Effector memory CD4-positive, alpha-beta T cell (primary cell): ENCODE measurements at regions not wholly inside any gene's neighbourhood (a gene's known extent, or its start where the extent isn't known, plus 50 kb on each side); places are given as distances from the start of the nearest gene placed in this dataset.

ENCODE experiments used
- DNase-seq, 3 donors: peaks; one replicate each; pipeline ENCODE4 v3.0.0-alpha.2; 2020
- H3K27ac ChIP-seq: 2 replicates; pipeline ENCODE4 v1.7.0; 2013; ENCODE audit warnings: mild to moderate bottlenecking, low read length, moderate library complexity; ENCODE audit not compliant: insufficient read depth, poor library complexity, severe bottlenecking
- H3K27me3 ChIP-seq: replicated peaks from 2 replicates; pipeline ENCODE4 v1.7.0; 2013; ENCODE audit warnings: mild to moderate bottlenecking, low read length; ENCODE audit not compliant: insufficient read depth, control insufficient read depth, poor library complexity, severe bottlenecking
- H3K36me3 ChIP-seq: 2 replicates; pipeline ENCODE4 v1.7.0; 2013; ENCODE audit warnings: mild to moderate bottlenecking, low read length, moderate library complexity; ENCODE audit not compliant: control insufficient read depth, insufficient read depth
- H3K4me1 ChIP-seq: 2 replicates; pipeline ENCODE4 v1.7.0; 2013; ENCODE audit warnings: low read length, mild to moderate bottlenecking; ENCODE audit not compliant: control insufficient read depth, insufficient read depth, poor library complexity, severe bottlenecking
- H3K4me3 ChIP-seq: 2 replicates; pipeline ENCODE4 v1.7.0; 2013; ENCODE audit warnings: low read length, low read depth, mild to moderate bottlenecking; ENCODE audit not compliant: insufficient read depth, poor library complexity, severe bottlenecking
- H3K9me3 ChIP-seq: 2 replicates; pipeline ENCODE4 v1.7.0; 2013; ENCODE audit warnings: mild to moderate bottlenecking, low read length, moderate library complexity; ENCODE audit not compliant: control insufficient read depth

- Histone ChIP-seq H3K4me3 (no peak overlapping the region), H3K36me3 (no peaks in the 10 kb centered on the region), H3K9me3 (no peaks in the 10 kb centered on the region), H3K27me3 (no peaks in the 10 kb centered on the region), H3K27ac (no peak overlapping the region), H3K4me1 (peaks cover 1% of the 10 kb centered on the region)
- no peak for DNase-seq
These were observed 310.7 kb upstream of the MYT1L start for GRCh38 chr2:2641541-2642410.

GRCh38 chr2:2640818-2641217 is 309.7 kb upstream of the MYT1L start:
- Histone ChIP-seq H3K4me3 (no peak overlapping the region), H3K27ac (no peak overlapping the region), H3K27me3 (no peaks in the 10 kb centered on the region), H3K9me3 (no peaks in the 10 kb centered on the region), H3K4me1 (no peaks in the 10 kb centered on the region), H3K36me3 (no peaks in the 10 kb centered on the region)
- no peak for DNase-seq

- no peaks in the 10 kb centered on the region for H3K27me3 ChIP-seq
- no peak for DNase-seq
- H3K4me3 ChIP-seq: no peak overlapping the region
- H3K27ac ChIP-seq: no peak overlapping the region
- no peaks in the 10 kb centered on the region for H3K4me1 ChIP-seq
- H3K36me3 ChIP-seq: no peaks in the 10 kb centered on the region
- H3K9me3 ChIP-seq: no peaks in the 10 kb centered on the region
These were observed 309.3 kb upstream of the MYT1L start for GRCh38 chr2:2640371-2640770.

- H3K4me1 ChIP-seq: no peaks in the 10 kb centered on the region
- no peak for DNase-seq
- no peak overlapping the region for H3K27ac ChIP-seq
These were observed 308.4 kb upstream of the MYT1L start for GRCh38 chr2:2639251-2640139.

GRCh38 chr2:2638547-2639220 is 307.6 kb upstream of the MYT1L start:
- H3K27ac ChIP-seq: no peak overlapping the region
- DNase-seq: no peak
- H3K27me3 ChIP-seq: no peaks in the 10 kb centered on the region
- no peak overlapping the region for H3K4me3 ChIP-seq
- H3K36me3 ChIP-seq: no peaks in the 10 kb centered on the region
- no peaks in the 10 kb centered on the region for H3K9me3 ChIP-seq
- no peaks in the 10 kb centered on the region for H3K4me1 ChIP-seq

More at GRCh38 chr2:2639251-2640139, 308.4 kb upstream of the MYT1L start:
- Histone ChIP-seq H3K27me3 (no peaks in the 10 kb centered on the region), H3K4me3 (no peak overlapping the region), H3K9me3 (no peaks in the 10 kb centered on the region), H3K36me3 (no peaks in the 10 kb centered on the region)

- Histone ChIP-seq H3K9me3 (no peaks in the 10 kb centered on the region), H3K4me1 (no peaks in the 10 kb centered on the region), H3K27ac (no peak overlapping the region), H3K36me3 (no peaks in the 10 kb centered on the region), H3K27me3 (no peaks in the 10 kb centered on the region), H3K4me3 (no peak overlapping the region)
- no peak for DNase-seq
These were observed 305.7 kb upstream of the MYT1L start for GRCh38 chr2:2636813-2637212.

GRCh38 chr2:2635025-2635528 is 304.0 kb upstream of the MYT1L start:
- no peak overlapping the region for H3K4me3 ChIP-seq
- DNase-seq: no peak
- H3K27me3 ChIP-seq: no peaks in the 10 kb centered on the region
- no peak overlapping the region for H3K27ac ChIP-seq
- no peaks in the 10 kb centered on the region for H3K4me1 ChIP-seq
- no peaks in the 10 kb centered on the region for H3K9me3 ChIP-seq
- no peaks in the 10 kb centered on the region for H3K36me3 ChIP-seq

- no peak overlapping the region for H3K27ac ChIP-seq
- H3K4me3 ChIP-seq: no peak overlapping the region
- DNase-seq: no peak
- H3K9me3 ChIP-seq: no peaks in the 10 kb centered on the region
- no peaks in the 10 kb centered on the region for H3K36me3 ChIP-seq
- no peaks in the 10 kb centered on the region for H3K27me3 ChIP-seq
- no peaks in the 10 kb centered on the region for H3K4me1 ChIP-seq
These were observed 301.9 kb upstream of the MYT1L start for GRCh38 chr2:2633017-2633416.

GRCh38 chr2:2623939-2624338 is 292.9 kb upstream of the MYT1L start:
- Histone ChIP-seq H3K36me3 (no peaks in the 10 kb centered on the region), H3K27ac (no peak overlapping the region), H3K9me3 (no peaks in the 10 kb centered on the region), H3K27me3 (no peaks in the 10 kb centered on the region), H3K4me1 (no peaks in the 10 kb centered on the region), H3K4me3 (no peak overlapping the region)
- no peak for DNase-seq
